AG04450 (cell line): ENCODE measurements at regions not wholly inside any gene's neighbourhood (a gene's known extent, or its start where the extent isn't known, plus 50 kb on each side); places are given as distances from the start of the nearest gene placed in this dataset.
"Not testable (repeated sequence)": the region's sequence is repeated elsewhere in the genome, so short reads cannot be mapped to it uniquely, and the experiment has no call there.

ENCODE experiments used
- CTCF ChIA-PET: fragments of 300-600, 350-600 bp; formaldehyde crosslinking; extraction: SDS; loops from one replicate; lab custom pipeline; 2022; ENCODE audit warnings: antibody characterized with exemption, inconsistent platforms; lab: Charles Lee
- POLR2A ChIA-PET: fragments of 350-600 bp; formaldehyde crosslinking; extraction: SDS; loops from one replicate; lab custom pipeline; 2021; ENCODE audit warnings: antibody characterized with exemption, inconsistent platforms; lab: Yijun Ruan, JAX
- DNase-seq: peaks from one replicate; pipeline ENCODE4 v3.0.0-alpha.2; 2011; ENCODE audit warnings: low read depth, low spot score
- H3K27ac ChIP-seq: one replicate; pipeline ENCODE4 v1.5.1; 2012; ENCODE audit warnings: low read depth, low read length, control low read depth
- H3K27me3 ChIP-seq: one replicate; pipeline ENCODE4 v1.6.0; 2012; ENCODE audit warnings: low read length; ENCODE audit not compliant: control insufficient read depth, insufficient read depth
- H3K4me3 ChIP-seq: 2 replicates; pipeline ENCODE4 v1.5.1; 2011; ENCODE audit warnings: mild to moderate bottlenecking, low read depth, low read length, control low read depth
- H3K9me3 ChIP-seq: 2 replicates; pipeline ENCODE4 v1.5.1; 2012; ENCODE audit warnings: low read length; ENCODE audit not compliant: control insufficient read depth, insufficient read depth
- CTCF ChIP-seq: IDR thresholded peaks from 2 replicates; pipeline ENCODE4 v1.5.1; 2011; ENCODE audit warnings: low read depth, low read length, control low read depth, inconsistent platforms

GRCh38 chr16:87149051-87149450 lies 168.1 kb downstream of the C16orf95 start:
- no peak for TF ChIP-seq CTCF
- no peak overlapping the region for H3K27ac ChIP-seq
- H3K27me3 ChIP-seq: peaks cover 8% of the 10 kb centered on the region
- H3K4me3 ChIP-seq: no peak overlapping the region
- H3K9me3 ChIP-seq: peaks cover 18% of the 10 kb centered on the region
- DNase-seq: no peak
- POLR2A ChIA-PET: no interaction called here
- CTCF ChIA-PET: no interaction called here

- POLR2A ChIA-PET: no interaction called here
- no peak for TF ChIP-seq CTCF
- peaks cover 8% of the 10 kb centered on the region for H3K27me3 ChIP-seq
- CTCF ChIA-PET: interaction anchor here (0.7 kb wide), 1 partner anchor 586 kb away, joined by 4 read pairs; no protein-coding TSS in a partner anchor
- peaks cover 18% of the 10 kb centered on the region for H3K9me3 ChIP-seq
- no peak for DNase-seq
- no peak overlapping the region for H3K4me3 ChIP-seq
- no peak overlapping the region for H3K27ac ChIP-seq
Observed at GRCh38 chr16:87150262-87150661, 166.9 kb downstream of the C16orf95 start.

- TF ChIP-seq CTCF: no peak
- CTCF ChIA-PET: no interaction called here
- no peak for DNase-seq
- peaks cover 8% of the 10 kb centered on the region for H3K27me3 ChIP-seq
- no peak overlapping the region for H3K4me3 ChIP-seq
- peaks cover 15% of the 10 kb centered on the region for H3K9me3 ChIP-seq
- no peak overlapping the region for H3K27ac ChIP-seq
- POLR2A ChIA-PET: no interaction called here
Observed at GRCh38 chr16:87150681-87151280, 166.4 kb downstream of the C16orf95 start.

- H3K27me3 ChIP-seq: peaks cover 8% of the 10 kb centered on the region
- CTCF ChIA-PET: no interaction called here
- TF ChIP-seq CTCF: no peak
- DNase-seq: no peak
- no peak overlapping the region for H3K27ac ChIP-seq
- no peak overlapping the region for H3K4me3 ChIP-seq
- peaks cover 14% of the 10 kb centered on the region for H3K9me3 ChIP-seq
- POLR2A ChIA-PET: no interaction called here
Observed at GRCh38 chr16:87152221-87152755, 164.9 kb downstream of the C16orf95 start.

GRCh38 chr16:87153326-87153725 lies 163.9 kb downstream of the C16orf95 start:
- TF ChIP-seq CTCF: no peak
- ChIA-PET POLR2A (no interaction called here), CTCF (no interaction called here)
- Histone ChIP-seq H3K27ac (no peak overlapping the region), H3K27me3 (peaks cover 9% of the 10 kb centered on the region), H3K4me3 (no peak overlapping the region), H3K9me3 (peaks cover 14% of the 10 kb centered on the region)
- no peak for DNase-seq

- H3K9me3 ChIP-seq, CTCF ChIA-PET, H3K27ac ChIP-seq, H3K4me3 ChIP-seq, DNase-seq, POLR2A ChIA-PET: not testable (repeated sequence)
- peaks cover 15% of the 10 kb centered on the region for H3K27me3 ChIP-seq
Observed at GRCh38 chr16:87155315-87155714, 161.9 kb downstream of the C16orf95 start.
